ENCODE measurements at regions not wholly inside any gene's neighbourhood (a gene's known extent, or its start where the extent isn't known, plus 50 kb on each side); places are given as distances from the start of the nearest gene placed in this dataset.

DNA sequence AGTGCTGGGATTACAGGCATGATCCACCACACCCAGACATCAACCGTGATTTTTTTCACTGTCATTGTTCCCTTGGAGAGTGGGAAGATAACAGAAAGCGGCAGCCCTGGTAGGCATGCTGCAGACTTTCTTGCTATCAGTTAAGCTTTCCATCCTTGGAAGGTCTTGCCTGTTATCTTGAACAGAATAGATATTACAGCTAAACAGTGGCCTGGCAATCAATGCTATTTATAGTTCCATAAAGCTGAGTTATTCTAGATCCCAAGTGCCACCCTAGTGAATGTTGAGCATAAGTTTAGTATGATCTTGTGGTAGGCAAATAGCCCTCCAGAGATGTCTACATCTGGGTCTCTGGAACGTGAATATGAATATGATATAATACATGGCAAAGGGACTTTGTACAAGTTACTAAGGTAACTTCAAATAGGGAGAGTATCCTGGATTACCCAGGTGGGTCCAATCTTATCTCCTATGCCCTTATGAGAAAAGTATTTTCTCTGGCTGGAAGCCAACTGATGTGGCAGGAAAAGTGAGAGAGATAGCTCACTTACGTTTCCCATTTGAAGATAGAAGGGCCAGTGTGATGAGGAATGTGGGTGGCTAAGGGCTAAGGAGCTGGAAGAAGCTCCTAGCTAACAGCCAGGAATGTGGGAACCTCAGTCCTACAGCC is 609.1 kb upstream of the IGFBP3 start:
- Histone ChIP-seq H3K36me3 (ENCODE audit: control insufficient read depth, insufficient read depth, low read length, severe bottlenecking) (no peaks in the 10 kb centered on the region), H3K4me1 (ENCODE audit: control insufficient read depth, insufficient read depth, low read length) (no peaks in the 10 kb centered on the region), H3K4me3 (ENCODE audit: low read length) (no peak overlapping the region), H3K27me3 (replicated peaks; ENCODE audit: control insufficient read depth, insufficient read depth, low read length) (no peaks in the 10 kb centered on the region), H3K9ac (ENCODE audit: low read length) (no peak overlapping the region), H3K9me3 (ENCODE audit: control insufficient read depth, low read length) (peaks cover 27% of the 10 kb centered on the region)
- DNase-seq (ENCODE audit: low read depth) = no peak

DNA sequence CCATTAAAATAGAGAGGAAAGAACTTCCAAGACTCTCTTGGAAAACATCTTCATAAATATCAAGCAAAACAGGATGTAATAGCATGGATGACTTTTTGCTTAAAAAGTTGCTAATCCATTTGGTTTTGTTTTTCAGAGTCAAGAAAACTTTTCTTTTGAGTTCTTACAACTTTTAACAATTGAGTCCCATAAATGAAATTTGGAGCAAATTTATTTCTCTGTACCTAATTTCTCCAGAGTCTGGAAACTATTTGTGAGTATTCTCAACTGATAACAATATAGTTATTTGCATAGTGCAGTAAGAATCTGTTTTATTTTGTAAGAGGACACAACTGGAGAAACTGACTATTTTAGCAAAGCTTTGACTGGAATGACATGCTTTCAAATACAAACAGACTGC is 606.3 kb upstream of the IGFBP3 start:
- no peak for DNase-seq (ENCODE audit: low read depth)
- Histone ChIP-seq H3K9ac (ENCODE audit: low read length) (no peak overlapping the region), H3K27me3 (replicated peaks; ENCODE audit: control insufficient read depth, insufficient read depth, low read length) (no peaks in the 10 kb centered on the region), H3K36me3 (ENCODE audit: control insufficient read depth, insufficient read depth, low read length, severe bottlenecking) (no peaks in the 10 kb centered on the region), H3K4me3 (ENCODE audit: low read length) (no peak overlapping the region), H3K9me3 (ENCODE audit: control insufficient read depth, low read length) (peaks cover 27% of the 10 kb centered on the region), H3K4me1 (ENCODE audit: control insufficient read depth, insufficient read depth, low read length) (no peaks in the 10 kb centered on the region)

DNA sequence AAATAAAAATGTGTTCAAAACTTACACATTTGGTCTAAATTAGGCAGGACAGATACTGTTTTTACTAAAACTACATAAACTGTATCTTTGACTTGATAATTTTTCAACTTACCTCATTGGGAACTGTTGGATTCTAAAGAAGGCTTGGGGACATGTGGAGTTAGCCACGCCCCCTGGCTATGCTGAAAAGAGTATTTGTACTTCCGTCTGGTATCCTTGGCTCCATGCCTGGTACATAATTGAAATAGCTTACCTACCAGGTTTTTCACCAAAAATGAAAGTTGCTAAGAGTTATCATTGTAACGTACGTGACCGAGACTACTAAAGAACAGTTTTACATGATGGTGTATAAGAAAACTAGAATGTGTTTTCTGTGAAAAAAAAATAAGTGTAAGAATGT is 604.8 kb upstream of the IGFBP3 start:
- no peaks in the 10 kb centered on the region for H3K27me3 ChIP-seq (replicated peaks; ENCODE audit: control insufficient read depth, insufficient read depth, low read length)
- no peaks in the 10 kb centered on the region for H3K4me1 ChIP-seq (ENCODE audit: control insufficient read depth, insufficient read depth, low read length)
- no peak overlapping the region for H3K9ac ChIP-seq (ENCODE audit: low read length)
- no peak for DNase-seq (ENCODE audit: low read depth)
- H3K36me3 ChIP-seq (ENCODE audit: control insufficient read depth, insufficient read depth, low read length, severe bottlenecking) = no peaks in the 10 kb centered on the region
- no peak overlapping the region for H3K4me3 ChIP-seq (ENCODE audit: low read length)
- H3K9me3 ChIP-seq (ENCODE audit: control insufficient read depth, low read length) = peaks cover 17% of the 10 kb centered on the region

DNA sequence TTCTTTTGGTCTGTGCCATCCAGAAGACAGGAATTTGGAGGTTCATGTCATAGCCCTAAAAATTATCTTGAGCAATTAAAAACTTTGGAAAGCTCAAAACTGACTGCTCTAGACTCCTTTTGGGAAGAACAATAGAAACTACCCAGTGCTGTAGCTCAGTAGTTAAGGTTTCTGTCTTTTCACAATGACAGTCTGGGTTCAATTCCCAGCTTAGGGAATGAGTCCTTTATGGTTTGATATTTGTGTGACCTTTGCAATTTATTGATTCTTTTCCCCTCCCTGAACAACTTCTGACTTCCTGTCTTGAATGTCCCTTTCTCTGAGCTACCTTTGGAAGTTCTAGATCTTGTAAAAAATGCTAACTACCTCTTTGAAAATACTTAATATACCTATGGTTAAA is 603.3 kb upstream of the IGFBP3 start:
- Histone ChIP-seq H3K9me3 (ENCODE audit: control insufficient read depth, low read length) (peaks cover 11% of the 10 kb centered on the region), H3K4me1 (ENCODE audit: control insufficient read depth, insufficient read depth, low read length) (no peaks in the 10 kb centered on the region), H3K9ac (ENCODE audit: low read length) (no peak overlapping the region), H3K36me3 (ENCODE audit: control insufficient read depth, insufficient read depth, low read length, severe bottlenecking) (no peaks in the 10 kb centered on the region), H3K4me3 (ENCODE audit: low read length) (no peak overlapping the region), H3K27me3 (replicated peaks; ENCODE audit: control insufficient read depth, insufficient read depth, low read length) (no peaks in the 10 kb centered on the region)
- DNase-seq (ENCODE audit: low read depth) = peak; percentile 28

DNA sequence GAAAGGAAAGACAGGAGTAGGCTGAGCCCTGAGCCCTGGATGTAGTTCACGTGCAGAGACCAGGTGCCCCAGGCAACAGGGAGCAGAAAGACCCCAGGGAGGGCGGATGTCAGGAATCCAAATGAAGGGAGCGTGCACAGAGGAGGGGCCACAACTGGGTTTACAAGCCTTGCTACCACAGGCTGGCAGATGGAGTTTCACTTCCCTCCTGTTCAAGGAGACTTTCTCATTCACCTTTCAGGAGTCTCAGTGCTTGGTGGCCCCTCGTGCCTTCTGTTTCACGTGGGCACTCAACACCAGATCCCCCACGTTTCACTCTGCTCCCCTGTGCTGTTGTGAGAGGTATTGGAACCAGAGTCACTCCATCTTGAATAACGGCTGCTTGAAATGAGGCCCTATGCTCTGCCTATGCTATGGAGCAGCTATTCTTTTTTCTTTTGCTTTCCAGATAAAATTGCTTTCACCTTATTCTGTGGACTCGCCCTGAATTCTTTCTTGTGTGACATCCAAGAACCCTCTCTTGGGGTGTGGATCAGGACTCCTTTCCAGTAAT is 601.4 kb upstream of the IGFBP3 start:
- Histone ChIP-seq H3K9ac (ENCODE audit: low read length) (no peak overlapping the region), H3K36me3 (ENCODE audit: control insufficient read depth, insufficient read depth, low read length, severe bottlenecking) (no peaks in the 10 kb centered on the region), H3K4me3 (ENCODE audit: low read length) (no peak overlapping the region), H3K4me1 (ENCODE audit: control insufficient read depth, insufficient read depth, low read length) (no peaks in the 10 kb centered on the region), H3K9me3 (ENCODE audit: control insufficient read depth, low read length) (peaks cover 6% of the 10 kb centered on the region), H3K27me3 (replicated peaks; ENCODE audit: control insufficient read depth, insufficient read depth, low read length) (no peaks in the 10 kb centered on the region)
- DNase-seq (ENCODE audit: low read depth) = no peak

DNA sequence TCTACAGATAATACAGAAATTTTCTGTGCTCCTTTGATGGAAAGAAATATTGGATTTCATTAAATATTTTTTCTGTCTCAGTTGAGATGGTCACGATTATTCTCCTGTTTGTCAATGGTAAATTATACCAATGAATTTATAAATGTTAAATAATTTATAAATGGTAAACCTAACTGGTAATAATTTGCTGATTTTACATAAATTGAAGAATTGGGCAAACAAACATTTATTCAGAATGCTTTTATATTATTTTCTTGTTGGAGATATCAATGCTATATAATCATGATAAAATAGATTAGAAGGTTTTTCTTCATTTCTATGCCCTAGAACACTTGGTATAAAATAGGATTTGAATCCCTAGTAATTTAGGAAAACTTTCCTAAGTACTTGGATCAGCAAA is 597.6 kb upstream of the IGFBP3 start:
- no peak for DNase-seq (ENCODE audit: low read depth)
- Histone ChIP-seq H3K4me3 (ENCODE audit: low read length) (no peak overlapping the region), H3K27me3 (replicated peaks; ENCODE audit: control insufficient read depth, insufficient read depth, low read length) (no peaks in the 10 kb centered on the region), H3K9me3 (ENCODE audit: control insufficient read depth, low read length) (no peaks in the 10 kb centered on the region), H3K36me3 (ENCODE audit: control insufficient read depth, insufficient read depth, low read length, severe bottlenecking) (no peaks in the 10 kb centered on the region), H3K4me1 (ENCODE audit: control insufficient read depth, insufficient read depth, low read length) (no peaks in the 10 kb centered on the region), H3K9ac (ENCODE audit: low read length) (no peak overlapping the region)

DNA sequence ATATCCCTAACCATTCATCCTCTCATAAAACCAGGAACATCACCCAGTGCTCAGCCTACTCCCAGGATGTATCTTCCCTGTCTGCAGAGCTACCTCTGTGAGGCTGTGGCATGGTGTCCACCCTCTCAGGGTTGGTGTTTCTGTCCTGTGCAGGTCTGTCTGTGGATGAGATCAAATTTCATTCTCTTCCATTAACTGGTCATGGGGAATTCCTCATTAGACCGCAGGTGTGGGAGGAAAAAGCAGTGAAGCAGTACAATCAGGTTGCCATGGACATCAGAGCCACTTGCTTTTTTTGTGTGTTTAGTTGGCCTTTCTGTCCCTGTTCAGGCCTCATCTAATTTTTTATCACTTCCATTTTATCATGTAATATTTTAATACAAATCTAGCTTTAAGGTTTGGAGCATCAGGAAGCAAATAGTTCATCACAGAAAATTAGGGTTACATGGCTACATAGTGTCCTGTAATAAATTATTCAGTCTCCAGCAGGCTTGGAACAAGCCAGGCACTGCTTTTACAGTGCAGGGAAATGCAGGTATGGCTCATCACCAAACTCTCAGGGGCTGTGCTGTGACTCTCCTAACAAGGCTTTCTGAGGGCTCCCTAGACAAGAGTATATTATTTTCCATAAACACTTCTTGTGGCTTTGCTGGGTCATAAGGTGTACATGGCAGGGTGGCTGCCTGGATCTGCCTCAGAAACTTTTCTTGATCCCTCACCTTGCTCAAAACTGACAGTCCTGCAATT is 594.9 kb upstream of the IGFBP3 start:
- DNase-seq (ENCODE audit: low read depth) = no peak
- Histone ChIP-seq H3K27me3 (replicated peaks; ENCODE audit: control insufficient read depth, insufficient read depth, low read length) (no peaks in the 10 kb centered on the region), H3K36me3 (ENCODE audit: control insufficient read depth, insufficient read depth, low read length, severe bottlenecking) (no peaks in the 10 kb centered on the region), H3K4me3 (ENCODE audit: low read length) (no peak overlapping the region), H3K9ac (ENCODE audit: low read length) (no peak overlapping the region), H3K9me3 (ENCODE audit: control insufficient read depth, low read length) (no peaks in the 10 kb centered on the region), H3K4me1 (ENCODE audit: control insufficient read depth, insufficient read depth, low read length) (no peaks in the 10 kb centered on the region)

DNA sequence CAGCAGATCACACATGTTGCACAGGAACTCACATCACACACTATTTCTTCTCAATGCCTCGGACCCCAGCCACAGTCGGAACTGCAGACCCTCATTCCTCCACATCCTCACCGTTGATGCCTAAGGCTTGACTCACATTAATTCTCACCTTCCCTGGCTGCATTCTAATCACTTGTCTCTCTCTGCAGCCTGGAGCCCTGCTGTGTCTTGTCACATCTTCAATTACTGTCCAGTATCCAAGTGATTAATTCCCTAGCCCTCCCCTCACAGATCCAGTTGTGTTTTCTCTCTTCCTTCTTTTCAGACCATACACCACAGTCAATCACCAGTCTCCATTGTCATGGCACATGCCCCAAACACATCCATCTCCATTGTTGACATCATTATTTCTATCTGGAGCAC is 592.4 kb upstream of the IGFBP3 start:
- Histone ChIP-seq H3K4me3 (ENCODE audit: low read length) (no peak overlapping the region), H3K36me3 (ENCODE audit: control insufficient read depth, insufficient read depth, low read length, severe bottlenecking) (no peaks in the 10 kb centered on the region), H3K9me3 (ENCODE audit: control insufficient read depth, low read length) (no peaks in the 10 kb centered on the region), H3K27me3 (replicated peaks; ENCODE audit: control insufficient read depth, insufficient read depth, low read length) (no peaks in the 10 kb centered on the region), H3K4me1 (ENCODE audit: control insufficient read depth, insufficient read depth, low read length) (no peaks in the 10 kb centered on the region), H3K9ac (ENCODE audit: low read length) (no peak overlapping the region)
- no peak for DNase-seq (ENCODE audit: low read depth)

DNA sequence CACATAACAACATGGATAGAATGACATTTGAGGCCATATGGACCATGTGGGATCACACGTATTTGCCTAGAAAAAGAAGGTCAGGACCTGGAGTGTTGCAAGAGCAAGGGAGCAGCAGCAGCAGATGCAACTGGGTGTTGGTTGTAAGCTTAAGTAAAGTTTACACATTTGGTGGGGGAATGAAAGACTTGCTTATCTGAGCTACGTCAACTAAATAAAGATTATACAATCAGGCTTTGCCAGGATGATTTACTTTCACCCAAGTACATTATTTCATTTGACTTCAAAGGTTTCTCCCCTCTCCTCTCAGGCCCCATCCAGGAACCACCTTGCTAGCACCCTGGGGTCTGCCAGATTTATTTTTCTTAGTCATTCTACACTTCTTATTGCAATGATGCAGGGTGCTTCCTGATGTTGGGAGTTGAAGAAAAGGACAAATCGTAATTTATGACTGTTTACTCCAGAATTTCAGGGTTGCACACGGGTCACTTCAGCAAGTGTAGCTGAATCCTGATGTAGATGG is 591.9 kb upstream of the IGFBP3 start:
- no peaks in the 10 kb centered on the region for H3K4me1 ChIP-seq (ENCODE audit: control insufficient read depth, insufficient read depth, low read length)
- no peak overlapping the region for H3K4me3 ChIP-seq (ENCODE audit: low read length)
- H3K9me3 ChIP-seq (ENCODE audit: control insufficient read depth, low read length) = no peaks in the 10 kb centered on the region
- H3K27me3 ChIP-seq (replicated peaks; ENCODE audit: control insufficient read depth, insufficient read depth, low read length) = no peaks in the 10 kb centered on the region
- no peak overlapping the region for H3K9ac ChIP-seq (ENCODE audit: low read length)
- DNase-seq (ENCODE audit: low read depth) = no peak
- no peaks in the 10 kb centered on the region for H3K36me3 ChIP-seq (ENCODE audit: control insufficient read depth, insufficient read depth, low read length, severe bottlenecking)

DNA sequence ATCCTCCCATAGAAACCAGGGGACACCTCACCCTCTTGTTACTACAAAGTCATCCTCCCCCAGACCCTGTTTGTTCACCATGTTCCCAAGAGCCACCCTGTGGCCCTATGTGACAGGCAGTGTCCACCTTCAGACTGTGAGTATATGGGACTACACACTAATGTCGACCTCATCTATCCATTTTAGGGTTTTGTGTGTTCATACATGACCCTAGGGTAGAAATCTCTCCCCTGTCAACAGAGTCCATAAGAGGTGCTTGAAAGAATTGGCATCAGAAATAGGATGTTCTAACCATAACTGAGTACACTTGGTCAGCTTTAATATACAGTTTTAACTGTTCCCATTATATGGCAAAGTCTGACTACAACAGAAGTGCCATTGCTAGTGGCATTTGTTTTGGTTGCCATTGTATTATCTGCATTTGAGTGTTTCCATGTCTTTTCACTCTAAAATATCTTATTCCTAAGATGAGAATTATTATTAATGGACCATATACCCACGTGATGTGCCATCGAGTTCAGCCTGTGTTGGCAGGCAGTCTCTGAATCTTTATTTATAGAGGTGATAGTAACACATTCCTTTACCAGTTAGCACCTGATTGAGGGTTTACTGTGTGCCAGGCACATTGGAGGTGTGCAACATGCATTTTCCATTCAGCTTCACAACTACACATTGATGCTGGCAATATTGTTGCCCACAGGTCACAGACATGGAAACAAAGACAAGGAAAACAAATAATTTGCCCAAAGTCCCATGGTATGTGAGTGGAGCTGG is 590.6 kb upstream of the IGFBP3 start:
- Histone ChIP-seq H3K4me3 (ENCODE audit: low read length) (no peak overlapping the region), H3K4me1 (ENCODE audit: control insufficient read depth, insufficient read depth, low read length) (no peaks in the 10 kb centered on the region), H3K9ac (ENCODE audit: low read length) (no peak overlapping the region), H3K36me3 (ENCODE audit: control insufficient read depth, insufficient read depth, low read length, severe bottlenecking) (no peaks in the 10 kb centered on the region), H3K9me3 (ENCODE audit: control insufficient read depth, low read length) (no peaks in the 10 kb centered on the region), H3K27me3 (replicated peaks; ENCODE audit: control insufficient read depth, insufficient read depth, low read length) (no peaks in the 10 kb centered on the region)
- no peak for DNase-seq (ENCODE audit: low read depth)

DNA sequence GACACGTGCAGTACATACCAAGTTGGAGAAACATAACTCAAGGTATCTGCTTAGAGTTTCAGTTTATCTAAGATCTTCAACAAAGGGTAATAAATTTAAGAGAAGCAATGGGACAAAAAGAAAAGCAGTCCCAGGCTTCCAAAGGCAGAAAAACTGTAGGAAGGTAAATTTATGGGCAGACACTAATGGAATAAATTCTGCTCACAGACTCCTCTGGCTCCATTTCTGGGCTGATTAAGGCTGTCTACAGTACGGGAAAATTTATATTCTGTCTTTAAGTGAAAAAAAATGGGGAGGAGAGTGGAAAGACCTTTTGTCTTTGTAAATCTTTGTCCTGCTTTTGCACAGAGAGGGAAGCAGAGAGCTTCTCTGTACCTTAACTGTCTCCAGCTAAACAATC is 587.5 kb upstream of the IGFBP3 start:
- no peak for DNase-seq (ENCODE audit: low read depth)

More for the DNA sequence above, 587.5 kb upstream of the IGFBP3 start:
- Histone ChIP-seq H3K9ac (ENCODE audit: low read length) (no peak overlapping the region), H3K27me3 (replicated peaks; ENCODE audit: control insufficient read depth, insufficient read depth, low read length) (no peaks in the 10 kb centered on the region), H3K9me3 (ENCODE audit: control insufficient read depth, low read length) (peaks cover 13% of the 10 kb centered on the region), H3K4me3 (ENCODE audit: low read length) (no peak overlapping the region), H3K4me1 (ENCODE audit: control insufficient read depth, insufficient read depth, low read length) (no peaks in the 10 kb centered on the region), H3K36me3 (ENCODE audit: control insufficient read depth, insufficient read depth, low read length, severe bottlenecking) (no peaks in the 10 kb centered on the region)
